ENCODE measurements at regions not wholly inside any gene's neighbourhood (a gene's known extent, or its start where the extent isn't known, plus 50 kb on each side); places are given as distances from the start of the nearest gene placed in this dataset.

DNA sequence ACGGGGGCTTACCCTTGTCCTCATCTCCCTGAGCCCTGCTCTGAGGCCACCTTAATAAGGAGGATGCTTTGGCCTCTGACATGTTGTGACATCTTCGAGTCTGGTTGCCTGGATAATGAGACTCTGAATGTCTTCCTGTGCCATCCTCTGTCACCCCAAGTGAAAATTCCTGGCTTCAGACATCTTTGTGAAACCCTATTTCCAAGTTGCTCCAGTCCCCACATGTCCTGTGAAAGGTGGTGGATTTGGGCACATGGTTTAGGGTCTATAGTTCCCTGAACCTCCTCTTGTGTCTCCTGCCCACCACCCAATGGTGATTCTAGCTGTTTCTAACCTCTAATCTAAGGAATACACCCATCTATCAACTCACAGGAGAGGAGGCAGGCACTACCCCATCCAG, 223.1 kb upstream of the GLI3 start:
- no peak for DNase-seq (ENCODE audit: extremely low read depth, low read depth)
- TF ChIP-seq, protein P1, sequence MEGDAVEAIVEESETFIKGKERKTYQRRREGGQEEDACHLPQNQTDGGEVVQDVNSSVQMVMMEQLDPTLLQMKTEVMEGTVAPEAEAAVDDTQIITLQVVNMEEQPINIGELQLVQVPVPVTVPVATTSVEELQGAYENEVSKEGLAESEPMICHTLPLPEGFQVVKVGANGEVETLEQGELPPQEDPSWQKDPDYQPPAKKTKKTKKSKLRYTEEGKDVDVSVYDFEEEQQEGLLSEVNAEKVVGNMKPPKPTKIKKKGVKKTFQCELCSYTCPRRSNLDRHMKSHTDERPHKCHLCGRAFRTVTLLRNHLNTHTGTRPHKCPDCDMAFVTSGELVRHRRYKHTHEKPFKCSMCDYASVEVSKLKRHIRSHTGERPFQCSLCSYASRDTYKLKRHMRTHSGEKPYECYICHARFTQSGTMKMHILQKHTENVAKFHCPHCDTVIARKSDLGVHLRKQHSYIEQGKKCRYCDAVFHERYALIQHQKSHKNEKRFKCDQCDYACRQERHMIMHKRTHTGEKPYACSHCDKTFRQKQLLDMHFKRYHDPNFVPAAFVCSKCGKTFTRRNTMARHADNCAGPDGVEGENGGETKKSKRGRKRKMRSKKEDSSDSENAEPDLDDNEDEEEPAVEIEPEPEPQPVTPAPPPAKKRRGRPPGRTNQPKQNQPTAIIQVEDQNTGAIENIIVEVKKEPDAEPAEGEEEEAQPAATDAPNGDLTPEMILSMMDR (IDR thresholded peaks at IDR 0.05; ENCODE audit: low read depth, low read length, missing control alignments): no peak
- no peak overlapping the region for H3K4me3 ChIP-seq (replicated peaks; ENCODE audit: low read depth, low read length)

DNA sequence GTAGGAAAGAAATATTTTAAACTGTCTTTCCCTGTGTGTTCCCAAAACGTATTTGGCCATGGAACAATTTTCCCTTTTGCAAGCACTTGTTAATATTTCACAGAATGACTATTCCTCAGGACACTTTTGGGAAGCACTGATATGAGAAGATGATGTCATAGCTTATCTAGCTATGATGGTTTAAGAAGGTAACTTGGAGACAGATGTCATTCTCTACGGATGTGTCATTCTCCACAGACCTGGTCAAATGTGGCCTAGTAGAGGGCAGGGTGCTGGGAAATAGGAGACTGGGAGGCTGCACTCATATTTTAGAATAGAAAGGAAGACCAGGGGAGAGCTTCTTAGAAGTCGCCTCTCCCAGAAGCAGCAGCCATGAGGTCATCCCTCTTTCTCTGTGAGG, 220.7 kb upstream of the GLI3 start:
- DNase-seq (ENCODE audit: extremely low read depth, low read depth): no peak
- H3K4me3 ChIP-seq (replicated peaks; ENCODE audit: low read depth, low read length): no peak overlapping the region
- TF ChIP-seq, protein P1 (IDR thresholded peaks at IDR 0.05; ENCODE audit: low read depth, low read length, missing control alignments): no peak

DNA sequence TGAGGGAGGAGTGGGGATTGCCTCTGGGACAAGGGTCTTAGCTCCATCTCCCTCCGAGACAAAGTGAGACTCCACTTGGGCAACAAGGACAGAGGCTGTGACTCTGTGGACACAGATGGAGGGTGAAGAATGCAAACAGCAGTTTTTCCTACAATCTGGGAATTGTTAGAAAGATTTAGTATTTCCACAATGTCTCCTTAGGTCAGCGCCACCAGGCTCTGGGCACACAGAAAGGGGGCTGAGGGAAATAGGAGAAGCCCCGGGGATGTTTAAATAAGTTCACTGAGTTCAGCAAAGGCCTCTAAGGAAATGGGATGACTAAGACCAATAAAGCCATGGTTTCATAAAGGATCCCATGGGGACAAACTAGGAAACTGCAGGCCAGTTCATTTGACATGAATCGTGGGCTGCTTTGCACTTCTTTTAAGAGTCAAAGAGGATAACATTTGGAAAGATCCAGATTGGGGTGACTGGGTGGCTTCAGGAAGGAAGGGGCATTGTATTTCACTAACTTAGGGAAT, 219.8 kb upstream of the GLI3 start:
- H3K4me3 ChIP-seq (replicated peaks; ENCODE audit: low read depth, low read length): no peak overlapping the region
- TF ChIP-seq, protein P1 (IDR thresholded peaks at IDR 0.05; ENCODE audit: low read depth, low read length, missing control alignments): no peak
- DNase-seq (ENCODE audit: extremely low read depth, low read depth): no peak

DNA sequence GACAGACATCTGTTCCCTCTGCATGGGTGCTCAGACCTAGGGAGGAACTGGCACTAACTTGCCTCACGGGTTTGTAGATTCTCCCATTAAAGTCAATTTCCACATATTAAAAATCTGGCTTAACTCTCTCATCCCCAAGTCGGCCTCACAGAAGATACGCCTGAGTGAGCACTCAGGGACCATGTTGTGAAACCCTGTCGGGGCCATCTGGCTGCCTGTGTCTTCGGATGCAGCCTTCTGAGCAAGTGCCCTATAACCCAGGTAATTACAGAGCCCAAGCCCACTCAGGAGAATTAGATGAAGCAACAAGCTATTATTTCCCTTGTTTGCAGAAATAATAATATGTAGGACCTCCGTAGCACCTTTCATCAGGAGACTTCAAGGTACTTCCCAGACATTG, 219.3 kb upstream of the GLI3 start:
- no peak overlapping the region for H3K4me3 ChIP-seq (replicated peaks; ENCODE audit: low read depth, low read length)
- TF ChIP-seq, protein P1 (IDR thresholded peaks at IDR 0.05; ENCODE audit: low read depth, low read length, missing control alignments): no peak
- no peak for DNase-seq (ENCODE audit: extremely low read depth, low read depth)

DNA sequence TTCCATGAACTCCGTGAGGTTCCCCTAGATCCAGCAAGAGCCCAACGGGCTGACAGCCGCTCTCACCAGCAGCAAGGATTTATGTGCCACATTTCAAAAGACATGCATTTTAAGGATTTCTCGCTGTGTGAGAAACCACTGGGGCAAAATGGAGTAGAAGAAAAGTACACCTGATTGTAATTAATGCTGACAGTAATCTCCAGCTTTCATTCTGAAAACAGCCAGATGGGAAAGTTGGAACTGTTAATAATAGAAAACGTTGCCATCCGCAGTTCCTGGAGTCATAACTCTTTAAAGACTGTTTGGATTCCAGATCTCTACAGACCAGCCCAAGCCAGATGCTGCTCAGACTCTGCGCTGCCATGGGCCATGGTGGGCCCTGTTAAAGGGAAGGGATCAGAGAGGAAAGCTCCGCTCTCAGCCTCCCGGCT, 216.9 kb upstream of the GLI3 start:
- TF ChIP-seq, protein P1 (IDR thresholded peaks at IDR 0.05; ENCODE audit: low read depth, low read length, missing control alignments): no peak
- H3K4me3 ChIP-seq (replicated peaks; ENCODE audit: low read depth, low read length): no peak overlapping the region
- peak; percentile 44 for DNase-seq (ENCODE audit: extremely low read depth, low read depth)

DNA sequence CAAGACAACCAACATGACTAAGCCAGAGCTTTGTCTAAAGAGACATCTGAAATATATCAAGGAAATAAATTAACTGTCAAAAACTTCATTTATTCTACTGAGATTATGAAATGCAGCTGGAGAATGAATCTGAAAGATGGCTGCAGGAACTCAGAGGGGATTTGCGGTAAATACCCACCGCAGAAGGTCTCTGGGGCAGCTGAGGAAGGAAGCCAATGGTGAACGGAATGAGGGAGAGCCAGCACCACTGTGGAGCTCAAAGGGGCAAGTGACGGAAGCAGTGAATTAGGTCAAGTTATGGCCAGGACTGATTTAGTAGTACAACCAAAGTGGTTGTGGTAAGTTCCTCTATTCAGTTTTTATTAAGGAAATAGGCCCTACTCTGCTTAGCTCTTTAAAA, 215.3 kb upstream of the GLI3 start:
- TF ChIP-seq, protein P1 (IDR thresholded peaks at IDR 0.05; ENCODE audit: low read depth, low read length, missing control alignments): no peak
- no peak overlapping the region for H3K4me3 ChIP-seq (replicated peaks; ENCODE audit: low read depth, low read length)
- no peak for DNase-seq (ENCODE audit: extremely low read depth, low read depth)

DNA sequence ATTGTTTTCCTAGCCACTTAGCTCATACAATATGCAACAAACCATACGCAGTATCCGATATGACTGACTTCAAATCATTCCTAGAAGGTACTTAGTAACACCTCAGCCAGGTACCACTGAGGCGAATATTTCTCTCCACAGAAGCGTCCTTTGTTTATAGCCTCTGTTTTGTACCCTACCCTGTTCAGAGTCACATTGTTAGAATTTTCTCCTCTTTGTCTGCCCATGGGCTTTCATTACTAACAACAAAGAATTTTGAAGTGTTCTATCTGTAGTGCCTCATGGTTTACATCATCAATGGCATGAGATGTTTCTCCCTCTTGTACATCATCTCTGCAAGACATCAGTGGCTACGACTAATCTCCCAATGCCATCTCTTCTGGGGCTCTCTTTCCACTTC, 212.4 kb upstream of the GLI3 start:
- TF ChIP-seq, protein P1 (IDR thresholded peaks at IDR 0.05; ENCODE audit: low read depth, low read length, missing control alignments): no peak
- no peak for DNase-seq (ENCODE audit: extremely low read depth, low read depth)
- H3K4me3 ChIP-seq (replicated peaks; ENCODE audit: low read depth, low read length): no peak overlapping the region
